GM23248 (cell line): ENCODE measurements at regions not wholly inside any gene's neighbourhood (a gene's known extent, or its start where the extent isn't known, plus 50 kb on each side); places are given as distances from the start of the nearest gene placed in this dataset.

Experiments
- EZH2 ChIP-seq: fragments of 200-600 bp; sonication (generic); IDR thresholded peaks from 2 replicates; pipeline ENCODE4 v1.6.1; 2018; ENCODE audit warnings: antibody characterized with exemption, mild to moderate bottlenecking; ENCODE audit not compliant: insufficient read depth, poor library complexity, severe bottlenecking
- EZH2phosphoT487 ChIP-seq: fragments of 200-600 bp; sonication (generic); IDR thresholded peaks from 2 replicates; pipeline ENCODE4 v1.6.1; 2018; ENCODE audit warnings: antibody characterized with exemption, moderate library complexity, mild to moderate bottlenecking, low read depth; ENCODE audit not compliant: insufficient read depth

GRCh38 chr6:11412011-11412424 is 125.5 kb upstream of the TMEM170B start:
- no peak for TF ChIP-seq EZH2
- TF ChIP-seq EZH2phosphoT487: no peak
